ENCODE measurements at regions not wholly inside any gene's neighbourhood (a gene's known extent, or its start where the extent isn't known, plus 50 kb on each side); places are given as distances from the start of the nearest gene placed in this dataset.

GRCh38 chr1:239858529-239858928 lies 233.2 kb upstream of the FMN2 start:
- Histone ChIP-seq H3K36me3 (no peaks in the 10 kb centered on the region), H3K27ac (no peak overlapping the region), H3K4me3 (no peak overlapping the region), H3K4me1 (no peaks in the 10 kb centered on the region), H3K9me3 (no peaks in the 10 kb centered on the region), H3K27me3 (no peaks in the 10 kb centered on the region)
- no peak for DNase-seq (ENCODE audit: low spot score in 2 of 2)
- WGBS: 83% methylated on average over 5 of the region's 5 CpGs
- TF ChIP-seq POLR2AphosphoS5 (IDR thresholded peaks at IDR 0.05) (no peak), CTCF (IDR thresholded peaks at IDR 0.05) (no peak), POLR2A (IDR thresholded peaks at IDR 0.05) (no peak), EP300 (IDR thresholded peaks at IDR 0.05) (no peak)

GRCh38 chr1:239861985-239862384 lies 229.7 kb upstream of the FMN2 start:
- no peaks in the 10 kb centered on the region for H3K27me3 ChIP-seq
- no peaks in the 10 kb centered on the region for H3K36me3 ChIP-seq
- no peak overlapping the region for H3K4me3 ChIP-seq
- no peaks in the 10 kb centered on the region for H3K4me1 ChIP-seq
- TF ChIP-seq POLR2AphosphoS5 (IDR thresholded peaks at IDR 0.05) (no peak), CTCF (IDR thresholded peaks at IDR 0.05) (no peak), EP300 (IDR thresholded peaks at IDR 0.05) (no peak), POLR2A (IDR thresholded peaks at IDR 0.05) (no peak)
- no peaks in the 10 kb centered on the region for H3K9me3 ChIP-seq
- WGBS: 61% methylated on average over 1 of the region's 1 CpG
- no peak overlapping the region for H3K27ac ChIP-seq
- no peak for DNase-seq (ENCODE audit: low spot score in 2 of 2)

GRCh38 chr1:239868058-239868832 lies 223.4 kb upstream of the FMN2 start:
- no peak for DNase-seq (ENCODE audit: low spot score in 2 of 2)
- Histone ChIP-seq H3K9me3 (no peaks in the 10 kb centered on the region), H3K36me3 (no peaks in the 10 kb centered on the region), H3K27me3 (no peaks in the 10 kb centered on the region), H3K27ac (no peak overlapping the region), H3K4me3 (no peak overlapping the region), H3K4me1 (no peaks in the 10 kb centered on the region)
- WGBS: 80% methylated on average over 13 of the region's 13 CpGs
- TF ChIP-seq POLR2AphosphoS5 (IDR thresholded peaks at IDR 0.05): no peak

GRCh38 chr1:239870194-239870593 lies 221.5 kb upstream of the FMN2 start:
- DNase-seq (ENCODE audit: low spot score in 2 of 2): no peak
- Histone ChIP-seq H3K36me3 (no peaks in the 10 kb centered on the region), H3K9me3 (no peaks in the 10 kb centered on the region), H3K4me1 (no peaks in the 10 kb centered on the region), H3K27me3 (no peaks in the 10 kb centered on the region), H3K27ac (no peak overlapping the region), H3K4me3 (no peak overlapping the region)
- 83% methylated on average over 6 of the region's 6 CpGs for WGBS
- no peak for TF ChIP-seq POLR2AphosphoS5 (IDR thresholded peaks at IDR 0.05)
- TF ChIP-seq EP300 (IDR thresholded peaks at IDR 0.05): no peak
- no peak for TF ChIP-seq CTCF (IDR thresholded peaks at IDR 0.05)
- no peak for TF ChIP-seq POLR2A (IDR thresholded peaks at IDR 0.05)

GRCh38 chr1:239872626-239873025 lies 219.1 kb upstream of the FMN2 start:
- 19% methylated on average over 2 of the region's 2 CpGs for WGBS
- H3K4me3 ChIP-seq: no peak overlapping the region
- no peaks in the 10 kb centered on the region for H3K4me1 ChIP-seq
- no peaks in the 10 kb centered on the region for H3K9me3 ChIP-seq
- H3K27me3 ChIP-seq: no peaks in the 10 kb centered on the region
- no peak for DNase-seq (ENCODE audit: low spot score in 2 of 2)
- TF ChIP-seq EP300 (IDR thresholded peaks at IDR 0.05): no peak
- no peak for TF ChIP-seq CTCF (IDR thresholded peaks at IDR 0.05)
- TF ChIP-seq POLR2AphosphoS5 (IDR thresholded peaks at IDR 0.05): no peak
- no peak for TF ChIP-seq POLR2A (IDR thresholded peaks at IDR 0.05)
- no peak overlapping the region for H3K27ac ChIP-seq
- H3K36me3 ChIP-seq: no peaks in the 10 kb centered on the region

GRCh38 chr1:239874831-239875230 lies 216.9 kb upstream of the FMN2 start:
- Histone ChIP-seq H3K27me3 (no peaks in the 10 kb centered on the region), H3K36me3 (no peaks in the 10 kb centered on the region), H3K9me3 (no peaks in the 10 kb centered on the region), H3K4me3 (no peak overlapping the region), H3K27ac (no peak overlapping the region), H3K4me1 (no peaks in the 10 kb centered on the region)
- 89% methylated on average over 10 of the region's 10 CpGs for WGBS
- no peak for TF ChIP-seq POLR2AphosphoS5 (IDR thresholded peaks at IDR 0.05)
- no peak for TF ChIP-seq POLR2A (IDR thresholded peaks at IDR 0.05)
- TF ChIP-seq EP300 (IDR thresholded peaks at IDR 0.05): no peak
- no peak for TF ChIP-seq CTCF (IDR thresholded peaks at IDR 0.05)
- no peak for DNase-seq (ENCODE audit: low spot score in 2 of 2)

Data from suprapubic skin (tissue), 4 donors.